Tibial nerve (tissue), 4 donors: ENCODE measurements at regions not wholly inside any gene's neighbourhood (a gene's known extent, or its start where the extent isn't known, plus 50 kb on each side); places are given as distances from the start of the nearest gene placed in this dataset.

Source experiments
- DNase-seq, 2 donors: peaks; one replicate each; pipeline ENCODE4 v3.0.0-alpha.2; 2019; ENCODE audit warnings: low spot score in 2 of 2
- H3K27ac ChIP-seq, 4 donors: fragments of 200-600 bp; sonication (generic) in 3 of 4; one replicate each; pipeline ENCODE4 v1.5.1; 2017 to 2019; ENCODE audit warnings: mild to moderate bottlenecking in 1 of 4
- H3K27me3 ChIP-seq, 2 donors: fragments of 200-600 bp; sonication (generic) in 1 of 2; one replicate each; pipeline versions ENCODE4 v1.5.1 to v1.6.0; 2017 to 2019
- H3K36me3 ChIP-seq, 3 donors: fragments of 200-600 bp; sonication (generic); one replicate each; pipeline ENCODE4 v1.5.1; 2018 to 2019
- H3K4me1 ChIP-seq, 4 donors: fragments of 200-600 bp; sonication (generic) in 3 of 4; one replicate each; pipeline ENCODE4 v1.5.1; 2017 to 2019
- H3K4me3 ChIP-seq, 4 donors: fragments of 200-600 bp; sonication (generic) in 3 of 4; one replicate each; pipeline ENCODE4 v1.5.1; 2017 to 2019; ENCODE audit warnings: mild to moderate bottlenecking in 1 of 4, moderate library complexity in 1 of 4
- H3K9me3 ChIP-seq, 4 donors: fragments of 200-600 bp; sonication (generic) in 3 of 4; one replicate each; pipeline ENCODE4 v1.5.1; 2017 to 2019
- CTCF ChIP-seq, 5 experiments: fragments of 200-600 bp in 3 of 5; fragments of 450-650 bp in 2 of 5; sonication (generic) in 3 of 5; IDR thresholded peaks; one replicate each; pipeline ENCODE4 v1.5.1; 2016 to 2019; ENCODE audit warnings: antibody characterized with exemption in 5 of 5, mild to moderate bottlenecking in 3 of 5, moderate library complexity in 2 of 5
- EP300 ChIP-seq, 2 donors: sonication (generic); formaldehyde crosslinking; IDR thresholded peaks; one replicate each; pipeline ENCODE4 v1.6.1; 2017; ENCODE audit warnings: antibody characterized with exemption in 2 of 2, mild to moderate bottlenecking in 1 of 2
- POLR2A ChIP-seq, 2 donors: fragments of 450-650 bp; IDR thresholded peaks; one replicate each; pipeline ENCODE4 v1.6.1; 2017; ENCODE audit warnings: antibody characterized with exemption in 2 of 2, mild to moderate bottlenecking in 2 of 2, moderate library complexity in 2 of 2
- WGBS, 2 donors: methylation state at CpG; one replicate each; pipeline ENCODE4 v1.1.5; 2018; 5-methylcytosine and 5-hydroxymethylcytosine counted together

- H3K4me1 ChIP-seq = no peaks in the 10 kb centered on the region
- DNase-seq = no peak
- no peaks in the 10 kb centered on the region for H3K36me3 ChIP-seq
- 80 to 86% methylated on average over 9 of the region's 9 CpGs for WGBS, 2 donors
- H3K4me3 ChIP-seq = no peak overlapping the region
- H3K9me3 ChIP-seq = no peaks in the 10 kb centered on the region
- no peak for TF ChIP-seq CTCF (IDR thresholded peaks at IDR 0.05)
- TF ChIP-seq EP300 (IDR thresholded peaks at IDR 0.05) = no peak
- TF ChIP-seq POLR2A (IDR thresholded peaks at IDR 0.05) = no peak
- H3K27me3 ChIP-seq = no peaks in the 10 kb centered on the region
- H3K27ac ChIP-seq = no peak overlapping the region
These were observed 174.9 kb downstream of the SOX11 start for GRCh38 chr2:5867056-5867455.

DNA sequence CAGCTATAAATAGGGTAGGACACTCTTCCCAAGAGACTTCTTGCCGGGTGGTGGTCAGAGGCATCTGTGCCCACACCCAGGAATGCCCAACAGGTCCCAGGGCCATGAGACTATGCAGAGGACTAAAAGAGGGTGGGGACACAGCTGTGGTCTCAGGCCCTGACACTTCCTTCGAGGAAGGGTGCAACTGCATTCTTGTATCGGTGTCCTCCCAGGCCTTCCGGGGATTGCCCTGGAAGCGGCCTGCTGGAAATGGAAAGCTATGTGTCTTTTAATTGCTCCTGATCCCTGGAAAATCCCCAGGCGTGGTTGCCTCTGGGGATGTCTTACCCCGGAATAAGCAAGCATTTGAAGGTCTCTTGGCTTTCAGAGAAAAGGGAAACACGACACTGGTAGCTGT, 176.7 kb downstream of the SOX11 start:
- Histone ChIP-seq H3K27me3 (no peaks in the 10 kb centered on the region), H3K4me1 (no peaks in the 10 kb centered on the region), H3K27ac (no peak overlapping the region), H3K36me3 (no peaks in the 10 kb centered on the region), H3K4me3 (no peak overlapping the region), H3K9me3 (peaks cover 0 to 3% (median 0%) of the 10 kb centered on the region in 4 donors)
- DNase-seq = no peak
- TF ChIP-seq EP300 (IDR thresholded peaks at IDR 0.05) = no peak
- no peak for TF ChIP-seq POLR2A (IDR thresholded peaks at IDR 0.05)
- no peak for TF ChIP-seq CTCF (IDR thresholded peaks at IDR 0.05)
- 58 to 71% methylated on average over 8 of the region's 8 CpGs for WGBS, 2 donors

- H3K27ac ChIP-seq = no peak overlapping the region
- H3K27me3 ChIP-seq = no peaks in the 10 kb centered on the region
- H3K4me1 ChIP-seq = no peaks in the 10 kb centered on the region
- H3K36me3 ChIP-seq = no peaks in the 10 kb centered on the region
- H3K9me3 ChIP-seq = peaks cover 0 to 3% (median 0%) of the 10 kb centered on the region in 4 donors
- DNase-seq = no peak
- TF ChIP-seq EP300 (IDR thresholded peaks at IDR 0.05) = no peak
- no peak for TF ChIP-seq CTCF (IDR thresholded peaks at IDR 0.05)
- TF ChIP-seq POLR2A (IDR thresholded peaks at IDR 0.05) = no peak
- no peak overlapping the region for H3K4me3 ChIP-seq
- WGBS, 2 donors = 82 to 87% methylated on average over 8 of the region's 8 CpGs
These were observed 177.8 kb downstream of the SOX11 start for GRCh38 chr2:5869936-5870335.

DNA sequence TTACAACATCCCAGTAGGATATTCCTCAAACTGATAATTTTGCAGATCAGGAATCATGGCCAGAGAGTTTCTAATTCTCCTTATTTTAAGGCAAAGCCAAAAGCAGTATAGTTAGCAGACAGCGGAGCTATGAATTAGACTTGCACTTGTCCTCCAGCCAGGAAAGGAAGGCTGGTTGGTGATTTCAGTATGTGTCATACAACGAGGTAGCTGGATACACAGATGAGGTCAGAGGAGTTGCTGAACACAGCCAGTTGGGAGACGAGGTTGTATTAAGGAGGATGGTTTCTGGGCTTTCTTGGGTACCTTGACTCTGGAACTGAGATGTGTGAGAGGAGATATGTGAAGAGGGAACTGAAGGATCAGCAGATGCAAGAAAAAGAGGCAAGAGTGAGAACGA, 185.2 kb downstream of the SOX11 start:
- no peak overlapping the region for H3K27ac ChIP-seq
- no peaks in the 10 kb centered on the region for H3K27me3 ChIP-seq
- DNase-seq = no peak
- TF ChIP-seq EP300 (IDR thresholded peaks at IDR 0.05) (no peak), POLR2A (IDR thresholded peaks at IDR 0.05) (no peak), CTCF (IDR thresholded peaks at IDR 0.05) (no peak)
- H3K9me3 ChIP-seq = peaks cover 0 to 9% (median 0%) of the 10 kb centered on the region in 4 donors
- WGBS, 2 donors = 81 to 85% methylated on average over 4 of the region's 4 CpGs
- H3K36me3 ChIP-seq = no peaks in the 10 kb centered on the region
- no peaks in the 10 kb centered on the region for H3K4me1 ChIP-seq
- H3K4me3 ChIP-seq = no peak overlapping the region

GRCh38 chr2:5885451-5886173, 193.4 kb downstream of the SOX11 start:
- Histone ChIP-seq H3K36me3 (no peaks in the 10 kb centered on the region), H3K27ac (no peak overlapping the region), H3K4me3 (no peak overlapping the region), H3K9me3 (peaks cover 0 to 6% (median 0%) of the 10 kb centered on the region in 4 donors), H3K4me1 (no peaks in the 10 kb centered on the region), H3K27me3 (no peaks in the 10 kb centered on the region)
- DNase-seq = no peak
- no peak for TF ChIP-seq EP300 (IDR thresholded peaks at IDR 0.05)
- TF ChIP-seq CTCF (IDR thresholded peaks at IDR 0.05) = no peak
- no peak for TF ChIP-seq POLR2A (IDR thresholded peaks at IDR 0.05)
- 23 to 32% methylated on average over 5 of the region's 5 CpGs for whole genome bisulfite sequencing, 2 donors
